H1 (cell line): ENCODE measurements at regions not wholly inside any gene's neighbourhood (a gene's known extent, or its start where the extent isn't known, plus 50 kb on each side); places are given as distances from the start of the nearest gene placed in this dataset.
A peak's percentile ranks its signal among the peaks of the same experiment; 100 is the strongest.

Experiments
- CTCF ChIA-PET: fragments of 300-600 bp; sonication (Branson Sonifier 250); formaldehyde crosslinking; loops from one replicate; lab custom pipeline; 2021; ENCODE audit not compliant: partially characterized antibody; lab: Charles Lee
- POLR2A ChIA-PET: fragments of 300-600 bp; sonication (Branson Sonifier 250); formaldehyde crosslinking; loops from one replicate; lab custom pipeline; 2021; ENCODE audit warnings: inconsistent platforms; ENCODE audit not compliant: partially characterized antibody; lab: Charles Lee
- DNase-seq, 2 experiments: peaks; one replicate each; pipeline versions ENCODE4 v3.0.0 to v3.0.0-alpha.2; 2010 to 2022; ENCODE audit warnings: low spot score in 2 of 2, low read depth in 1 of 2, mixed read lengths in 1 of 2
- FAIRE-seq: peaks from 2 replicates; lab custom pipeline; 2011; peaks lifted over from hg19 to GRCh38; lab: Jason Lieb, UNC
- H2AFZ ChIP-seq: 2 replicates; pipeline ENCODE4 v1.8.1; 2012; ENCODE audit warnings: low read length, inconsistent platforms
- H2AK5ac ChIP-seq: 2 replicates; pipeline ENCODE4 v1.6.1; 2013; ENCODE audit warnings: low read depth, low read length
- H2BK120ac ChIP-seq: replicated peaks from 2 replicates; pipeline ENCODE3; 2013; ENCODE audit warnings: low read depth, low read length, inconsistent platforms
- H2BK12ac ChIP-seq: 2 replicates; pipeline ENCODE4 v1.6.1; 2013; ENCODE audit warnings: low read depth, low read length
- H2BK15ac ChIP-seq: 2 replicates; pipeline ENCODE4 v1.6.1; 2013; ENCODE audit warnings: low read length
- H2BK20ac ChIP-seq: 2 replicates; pipeline ENCODE4 v1.6.1; 2013; ENCODE audit warnings: low read length
- H2BK5ac ChIP-seq: 2 replicates; pipeline ENCODE4 v1.6.1; 2013; ENCODE audit warnings: low read depth, low read length
- H3K14ac ChIP-seq: 2 replicates; pipeline ENCODE4 v1.6.1; 2013; ENCODE audit warnings: inconsistent platforms; ENCODE audit not compliant: insufficient read length
- H3K18ac ChIP-seq: 2 replicates; pipeline ENCODE4 v1.6.1; 2013; ENCODE audit warnings: low read length; ENCODE audit errors: extremely low read depth
- H3K23ac ChIP-seq: 2 replicates; pipeline ENCODE4 v1.6.1; 2013; ENCODE audit warnings: inconsistent platforms; ENCODE audit not compliant: insufficient read length
- H3K23me2 ChIP-seq: 2 replicates; pipeline ENCODE4 v1.6.1; 2013; ENCODE audit warnings: low read depth, low read length
- H3K27ac ChIP-seq: 2 replicates; pipeline ENCODE4 v1.6.1; 2011; ENCODE audit warnings: low read depth, low read length, inconsistent platforms
- H3K27me3 ChIP-seq, 4 experiments: replicated peaks in 1 of 4; 1 replicate in 1 of 4; 2 replicates in 3 of 4; pipeline versions ENCODE4 v1.6.1 to v1.8.1; 2011 to 2013; ENCODE audit warnings: low read length in 3 of 4, mild to moderate bottlenecking in 3 of 4, inconsistent platforms in 2 of 4, mixed read lengths in 2 of 4, moderate library complexity in 1 of 4; ENCODE audit not compliant: control insufficient read depth in 3 of 4, insufficient read depth in 3 of 4; ENCODE audit errors: extremely low read depth in 1 of 4
- H3K36me3 ChIP-seq, 4 experiments: 2 replicates each; pipeline versions ENCODE4 v1.6.1 to v1.8.1; 2011 to 2013; ENCODE audit warnings: mild to moderate bottlenecking in 4 of 4, low read length in 3 of 4, moderate library complexity in 2 of 4, control low read depth in 1 of 4, inconsistent platforms in 1 of 4; ENCODE audit not compliant: insufficient read depth in 4 of 4, control insufficient read depth in 2 of 4
- H3K4ac ChIP-seq: replicated peaks from 2 replicates; pipeline ENCODE3; 2013; ENCODE audit warnings: low read length, low read depth, mixed read lengths, inconsistent platforms; ENCODE audit not compliant: insufficient read length
- H3K4me1 ChIP-seq, 4 experiments: replicated peaks in 1 of 4; 1 replicate in 1 of 4; 2 replicates in 3 of 4; pipeline versions ENCODE4 v1.6.1 to v1.8.1; 2011 to 2013; ENCODE audit warnings: low read length in 3 of 4, inconsistent platforms in 2 of 4, mixed read lengths in 1 of 4; ENCODE audit not compliant: insufficient read depth in 4 of 4, control insufficient read depth in 3 of 4
- H3K4me2 ChIP-seq, 2 experiments: 2 replicates each; pipeline versions ENCODE4 v1.6.1 to v1.8.1; 2011 to 2013; ENCODE audit warnings: low read depth in 2 of 2, low read length in 2 of 2, control low read depth in 1 of 2, inconsistent platforms in 1 of 2, mild to moderate bottlenecking in 1 of 2; ENCODE audit not compliant: insufficient read depth in 1 of 2
- H3K4me3 ChIP-seq, 4 experiments: fragments of 200-600, 300-600 bp in 1 of 4; sonication (generic), shearing (Covaris generic), sonication (Bioruptor Twin) in 1 of 4; 2 replicates each; pipeline versions ENCODE4 v1.5.1 to v1.8.1; 2011 to 2016; ENCODE audit warnings: low read length in 4 of 4, low read depth in 3 of 4, control low read depth in 2 of 4, inconsistent platforms in 2 of 4, mild to moderate bottlenecking in 2 of 4, mixed read lengths in 1 of 4, moderate library complexity in 1 of 4; ENCODE audit not compliant: insufficient read depth in 2 of 4; ENCODE audit errors: extremely low read depth in 1 of 4
- H3K56ac ChIP-seq: replicated peaks from 2 replicates; pipeline ENCODE3; 2013; ENCODE audit warnings: low read depth, mild to moderate bottlenecking, mixed read lengths, low read length, inconsistent platforms; ENCODE audit not compliant: insufficient read length
- H3K79me1 ChIP-seq: 2 replicates; pipeline ENCODE4 v1.6.1; 2013; ENCODE audit warnings: low read depth, low read length, control low read depth
- H3K79me2 ChIP-seq, 2 experiments: 2 replicates each; pipeline versions ENCODE4 v1.6.1 to v1.8.1; 2012 to 2013; ENCODE audit warnings: low read length in 2 of 2, mild to moderate bottlenecking in 2 of 2, inconsistent platforms in 1 of 2; ENCODE audit not compliant: insufficient read depth in 2 of 2, control insufficient read depth in 1 of 2
- H3K9ac ChIP-seq, 4 experiments: replicated peaks in 1 of 4; 1 replicate in 1 of 4; 2 replicates in 3 of 4; pipeline versions ENCODE4 v1.6.1 to v1.8.1; 2011 to 2013; ENCODE audit warnings: low read depth in 3 of 4, low read length in 3 of 4, control low read depth in 2 of 4, mild to moderate bottlenecking in 2 of 4, moderate library complexity in 2 of 4, inconsistent platforms in 1 of 4; ENCODE audit errors: extremely low read depth in 1 of 4
- H3K9me3 ChIP-seq, 2 experiments: 2 replicates each; pipeline versions ENCODE4 v1.6.1 to v1.8.1; 2012 to 2013; ENCODE audit warnings: mild to moderate bottlenecking in 2 of 2, moderate library complexity in 2 of 2, control low read depth in 1 of 2, inconsistent platforms in 1 of 2, low read depth in 1 of 2, low read length in 1 of 2, mixed read lengths in 1 of 2; ENCODE audit not compliant: insufficient read depth in 2 of 2
- H4K20me1 ChIP-seq, 2 experiments: replicated peaks in 1 of 2; 2 replicates each; pipeline versions ENCODE3 to v1.8.1; 2011 to 2013; ENCODE audit warnings: inconsistent platforms in 2 of 2, low read length in 2 of 2, mild to moderate bottlenecking in 1 of 2; ENCODE audit not compliant: insufficient read depth in 2 of 2, control insufficient read depth in 1 of 2
- H4K5ac ChIP-seq: 2 replicates; pipeline ENCODE4 v1.6.1; 2013; ENCODE audit warnings: low read length, low read depth, mixed read lengths, inconsistent platforms; ENCODE audit not compliant: insufficient read length
- H4K8ac ChIP-seq: 2 replicates; pipeline ENCODE4 v1.8.0; 2013; ENCODE audit warnings: mild to moderate bottlenecking, moderate library complexity, low read length, inconsistent platforms; ENCODE audit not compliant: insufficient read depth; ENCODE audit errors: extremely low read depth
- H4K91ac ChIP-seq: replicated peaks from 2 replicates; pipeline ENCODE3; 2013; ENCODE audit warnings: low read length, mixed read lengths, inconsistent platforms; ENCODE audit not compliant: insufficient read length
- CHD2 ChIP-seq: IDR thresholded peaks from 2 replicates; pipeline ENCODE4 v1.6.1; 2012; ENCODE audit warnings: low read length, improper control_type of control experiment
- NRF1 ChIP-seq: IDR thresholded peaks from 2 replicates; pipeline ENCODE4 v1.6.1; 2011; ENCODE audit warnings: mild to moderate bottlenecking, low read depth, low read length, improper control_type of control experiment
- TBP ChIP-seq: IDR thresholded peaks from 2 replicates; pipeline ENCODE4 v1.6.1; 2011; ENCODE audit warnings: low read depth, low read length, improper control_type of control experiment
- WGBS, 2 experiments: shearing (Covaris generic) in 1 of 2; methylation state at CpG; one replicate each; pipeline versions ENCODE4 v1.1.6 to v1.1.7; 2013 to 2015; ENCODE audit warnings: low lambda C conversion rate in 2 of 2, mixed read lengths in 2 of 2, inconsistent platforms in 1 of 2, low coverage in 1 of 2, missing lambda C conversion rate in 1 of 2; ENCODE audit not compliant: insufficient replicate concordance in 2 of 2, insufficient coverage in 1 of 2, insufficient read length in 1 of 2; ENCODE audit errors: extremely low coverage in 1 of 2, missing lambda C conversion rate in 1 of 2; 5-methylcytosine and 5-hydroxymethylcytosine counted together

GRCh38 chr5:176747670-176748072 is 62.7 kb upstream of the UNC5A start:
- WGBS, 2 experiments, result 93% methylated on average over 5 of the region's 5 CpGs; no CpG with 5 or more reads in 1 of the 2 experiments
- no peak for FAIRE-seq
- POLR2A ChIA-PET, result interaction anchor here (1.9 kb wide), 1 partner anchor 87 kb away, joined by 4 read pairs; no protein-coding TSS in a partner anchor

More at GRCh38 chr5:176747670-176748072, 62.7 kb upstream of the UNC5A start:
- CTCF ChIA-PET, result interaction anchor here (1.0 to 7.1 kb wide), 9 partner anchors 9 to 162 kb away, joined by 4 to 54 read pairs (median 5); no protein-coding TSS in a partner anchor
- Histone ChIP-seq H3K4me2 (no peak overlapping the region), H4K91ac (no peak overlapping the region), H2BK15ac (0 out of 2 replicates have a peak overlapping the region, but pooled peaks have one; percentile 10), H3K56ac (no peak overlapping the region), H2BK120ac (no peak overlapping the region), H2BK12ac (no peak overlapping the region), H3K23ac (no peak overlapping the region), H3K4ac (no peak overlapping the region), H3K36me3 (no peaks in the 10 kb centered on the region), H3K18ac (no peak overlapping the region), H3K79me2 (no peaks in the 10 kb centered on the region), H2BK5ac (0 out of 2 replicates have a peak overlapping the region, but pooled peaks have one; percentile 29), H2AFZ (no peak overlapping the region), H4K5ac (no peak overlapping the region), H3K4me3 (no peak overlapping the region), H3K79me1 (no peaks in the 10 kb centered on the region), H3K27me3 (peaks cover 0 to 6% (median 3%) of the 10 kb centered on the region in 4 experiments; a peak in 4 of 7 replicates), H3K9me3 (no peaks in the 10 kb centered on the region), H3K9ac (no peak overlapping the region), H3K27ac (no peak overlapping the region), H4K20me1 (no peaks in the 10 kb centered on the region), H2BK20ac (0 out of 2 replicates have a peak overlapping the region, but pooled peaks have one; percentile 24), H3K23me2 (peaks cover 9% of the 10 kb centered on the region), H2AK5ac (no peak overlapping the region), H4K8ac (no peak overlapping the region), H3K4me1 (peaks cover 1 to 27% (median 21%) of the 10 kb centered on the region in 4 experiments), H3K14ac (no peak overlapping the region)
- DNase-seq, result peak in 1 of 2 experiments; percentile 37
- TF ChIP-seq CHD2, result no peak
- no peak for TF ChIP-seq NRF1
- no peak for TF ChIP-seq TBP
